Smooth muscle cell (in vitro differentiated cells): ENCODE measurements at regions not wholly inside any gene's neighbourhood (a gene's known extent, or its start where the extent isn't known, plus 50 kb on each side); places are given as distances from the start of the nearest gene placed in this dataset.

Experiments
- DNase-seq: peaks from one replicate; lab custom pipeline; 2025; ENCODE audit not compliant: unreplicated experiment; lab: John Stamatoyannopoulos, UW
- H2AFZ ChIP-seq: fragments of 200-600 bp; sonication (generic); 2 replicates; pipeline ENCODE4 v1.6.0; 2016; ENCODE audit warnings: antibody characterized with exemption, low read depth, mild to moderate bottlenecking
- H3F3A ChIP-seq: fragments of 200-600 bp; sonication (generic); 2 replicates; pipeline ENCODE4 v1.6.0; 2017; ENCODE audit warnings: antibody characterized with exemption, low read depth
- H3K27ac ChIP-seq: fragments of 200-600 bp; sonication (generic); 2 replicates; pipeline ENCODE4 v1.5.1; 2016; ENCODE audit warnings: low read depth, mild to moderate bottlenecking
- H3K27me3 ChIP-seq: fragments of 200-600 bp; sonication (generic); 2 replicates; pipeline ENCODE4 v1.6.1; 2016; ENCODE audit warnings: low read depth, mild to moderate bottlenecking
- H3K36me3 ChIP-seq: fragments of 200-600 bp; sonication (generic); 2 replicates; pipeline ENCODE4 v1.5.1; 2016; ENCODE audit warnings: low read depth
- H3K4me1 ChIP-seq: fragments of 200-600 bp; sonication (generic); 2 replicates; pipeline ENCODE4 v1.5.1; 2016; ENCODE audit warnings: low read depth
- H3K4me2 ChIP-seq: fragments of 200-600 bp; sonication (generic); 2 replicates; pipeline ENCODE4 v1.6.0; 2016; ENCODE audit warnings: mild to moderate bottlenecking
- H3K4me3 ChIP-seq: fragments of 200-600 bp; sonication (generic); 2 replicates; pipeline ENCODE4 v1.5.1; 2016; ENCODE audit warnings: mild to moderate bottlenecking
- H3K79me2 ChIP-seq: fragments of 200-600 bp; sonication (generic); 2 replicates; pipeline ENCODE4 v1.6.0; 2016; ENCODE audit warnings: low read depth, mild to moderate bottlenecking
- H3K9ac ChIP-seq: fragments of 200-600 bp; sonication (generic); 2 replicates; pipeline ENCODE4 v1.6.0; 2016; ENCODE audit warnings: low read depth
- H3K9me3 ChIP-seq: fragments of 200-600 bp; sonication (generic); replicated peaks from 2 replicates; pipeline ENCODE4 v1.5.1; 2016; ENCODE audit warnings: low read depth
- H4K20me1 ChIP-seq: fragments of 200-600 bp; sonication (generic); 2 replicates; pipeline ENCODE4 v1.6.0; 2016; ENCODE audit warnings: low read depth
- CTCF ChIP-seq: fragments of 200-600 bp; sonication (generic); IDR thresholded peaks from 2 replicates; pipeline ENCODE4 v1.5.1; 2017; ENCODE audit warnings: borderline replicate concordance, mild to moderate bottlenecking, antibody characterized with exemption; ENCODE audit not compliant: insufficient read depth, poor library complexity, severe bottlenecking
- WGBS: methylation state at CpG from one replicate; pipeline ENCODE4 v1.1.7; 2016; ENCODE audit warnings: low lambda C conversion rate; 5-methylcytosine and 5-hydroxymethylcytosine counted together

GRCh38 chr4:31803526-31804195 lies 1083.5 kb downstream of the PCDH7 start:
- Histone ChIP-seq H3K27me3 (peaks cover 13% of the 10 kb centered on the region), H3K9me3 (no peaks in the 10 kb centered on the region), H4K20me1 (no peaks in the 10 kb centered on the region), H3K79me2 (no peaks in the 10 kb centered on the region), H3K4me1 (no peaks in the 10 kb centered on the region), H2AFZ (no peak overlapping the region), H3K4me2 (peak overlapping the region; percentile 28), H3K4me3 (no peak overlapping the region), H3K9ac (no peak overlapping the region), H3F3A (no peaks in the 10 kb centered on the region), H3K27ac (no peak overlapping the region), H3K36me3 (no peaks in the 10 kb centered on the region)
- no peak for DNase-seq
- TF ChIP-seq CTCF, result no peak
- WGBS, result 35% methylated on average over 3 of the region's 3 CpGs

DNA sequence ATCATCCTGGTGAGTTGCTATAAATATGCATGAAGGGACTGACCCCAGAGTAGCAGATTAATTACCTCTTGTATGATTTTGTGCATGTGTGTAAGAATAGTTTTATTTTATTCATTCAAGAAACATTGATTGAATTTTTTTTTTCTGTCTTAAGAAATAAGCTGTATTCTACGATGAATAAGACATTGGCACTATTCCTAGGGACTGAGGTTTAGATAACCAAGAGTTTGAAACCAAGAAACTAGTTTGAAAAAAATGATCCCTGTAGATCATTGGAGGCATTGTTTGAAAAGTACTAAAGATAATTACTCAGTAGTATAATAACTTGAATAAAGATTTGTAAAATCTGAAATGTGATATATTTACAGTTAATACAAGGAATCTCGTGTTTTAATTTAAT lies 1086.9 kb downstream of the PCDH7 start:
- 91% methylated on average over 2 of the region's 2 CpGs for WGBS
- Histone ChIP-seq H3K27ac (no peak overlapping the region), H3K4me1 (no peaks in the 10 kb centered on the region), H3K4me2 (no peak overlapping the region), H3K4me3 (no peak overlapping the region), H4K20me1 (no peaks in the 10 kb centered on the region), H2AFZ (no peak overlapping the region), H3K79me2 (no peaks in the 10 kb centered on the region), H3K36me3 (no peaks in the 10 kb centered on the region), H3K9ac (no peak overlapping the region), H3K9me3 (no peaks in the 10 kb centered on the region), H3K27me3 (peaks cover 13% of the 10 kb centered on the region), H3F3A (no peaks in the 10 kb centered on the region)
- no peak for DNase-seq
- TF ChIP-seq CTCF, result no peak

DNA sequence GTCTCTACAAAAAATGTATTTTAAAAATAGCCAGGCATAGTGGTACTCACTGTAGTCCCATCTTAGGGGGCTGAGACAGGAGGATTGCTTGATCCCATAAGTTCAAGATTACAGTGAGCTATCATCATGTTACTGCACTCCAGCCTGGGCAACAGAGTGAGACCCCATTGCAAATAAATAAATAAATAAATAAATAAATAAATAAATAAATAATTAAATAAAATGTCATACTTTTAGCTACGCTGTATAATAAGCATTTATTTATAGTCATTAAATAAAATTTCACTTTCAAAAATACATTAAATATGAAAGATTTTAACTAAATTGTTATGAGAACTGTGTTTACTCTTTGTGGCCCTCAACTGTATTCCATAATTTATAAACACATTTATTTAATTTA lies 1124.2 kb downstream of the PCDH7 start:
- no peak overlapping the region for H3K4me2 ChIP-seq
- H3K9ac ChIP-seq, result no peak overlapping the region
- no peaks in the 10 kb centered on the region for H3K36me3 ChIP-seq
- DNase-seq, result no peak
- H3K79me2 ChIP-seq, result no peaks in the 10 kb centered on the region
- H3K4me1 ChIP-seq, result no peaks in the 10 kb centered on the region
- no peak overlapping the region for H2AFZ ChIP-seq
- no peaks in the 10 kb centered on the region for H3K9me3 ChIP-seq
- H3F3A ChIP-seq, result no peaks in the 10 kb centered on the region
- no peak for TF ChIP-seq CTCF
- no peaks in the 10 kb centered on the region for H3K27me3 ChIP-seq
- 100% methylated on average over 1 of the region's 1 CpG for WGBS
- no peaks in the 10 kb centered on the region for H4K20me1 ChIP-seq
- no peak overlapping the region for H3K27ac ChIP-seq
- no peak overlapping the region for H3K4me3 ChIP-seq

DNA sequence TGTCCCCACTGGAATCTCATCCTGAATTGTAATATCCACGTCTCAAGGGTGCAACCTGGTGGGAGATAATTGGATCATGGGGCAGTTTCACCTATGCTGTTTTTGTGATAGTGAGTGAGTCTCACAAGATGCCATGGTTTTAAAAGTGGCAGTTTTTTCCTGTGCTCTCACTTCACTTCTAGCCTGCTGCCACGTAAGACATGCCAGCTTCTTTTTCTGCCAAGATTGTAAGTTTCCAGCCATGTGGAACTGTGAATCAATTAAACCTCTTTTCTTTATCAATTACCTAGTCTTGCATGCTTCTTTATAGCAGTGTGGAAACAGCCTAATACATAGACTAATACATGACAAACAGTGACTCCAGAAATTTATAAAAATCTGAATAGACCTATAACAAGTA lies 1131.8 kb downstream of the PCDH7 start:
- Histone ChIP-seq H3K4me3 (no peak overlapping the region), H3K36me3 (no peaks in the 10 kb centered on the region), H3K4me1 (no peaks in the 10 kb centered on the region), H3K9me3 (no peaks in the 10 kb centered on the region), H3K27me3 (no peaks in the 10 kb centered on the region), H3K79me2 (no peaks in the 10 kb centered on the region), H4K20me1 (no peaks in the 10 kb centered on the region), H3K27ac (no peak overlapping the region), H3K9ac (no peak overlapping the region), H2AFZ (no peak overlapping the region), H3K4me2 (no peak overlapping the region), H3F3A (no peaks in the 10 kb centered on the region)
- WGBS, result 92% methylated on average over 2 of the region's 2 CpGs
- no peak for TF ChIP-seq CTCF
- DNase-seq, result no peak
